HL-60 (cell line): ENCODE measurements at regions not wholly inside any gene's neighbourhood (a gene's known extent, or its start where the extent isn't known, plus 50 kb on each side); places are given as distances from the start of the nearest gene placed in this dataset.

Experiments
- DNase-seq, 2 experiments: peaks; one replicate each; pipeline ENCODE4 v3.0.0-alpha.2; 2010 to 2020; ENCODE audit warnings: low read depth in 1 of 2, low spot score in 1 of 2
- H3K27ac ChIP-seq: fragments of 250-450 bp; sonication (Bioruptor Pico); replicated peaks from 2 replicates; pipeline ENCODE4 v1.5.1; 2020; ENCODE audit warnings: mild to moderate bottlenecking, moderate library complexity
- H3K27me3 ChIP-seq: fragments of 250-450 bp; sonication (Bioruptor Pico); 2 replicates; pipeline ENCODE4 v1.5.1; 2021; ENCODE audit warnings: mild to moderate bottlenecking, moderate library complexity; ENCODE audit not compliant: insufficient read depth, poor library complexity, severe bottlenecking
- H3K4me3 ChIP-seq: replicated peaks from 2 replicates; pipeline ENCODE4 v1.5.1; 2011; ENCODE audit warnings: mild to moderate bottlenecking, control low read depth, low read length; ENCODE audit not compliant: insufficient read depth
- CTCF ChIP-seq: IDR thresholded peaks from one replicate; pipeline ENCODE4 v1.5.1; 2011; ENCODE audit warnings: low read length, control low read depth, inconsistent platforms; ENCODE audit not compliant: insufficient read depth
- GABPA ChIP-seq: IDR thresholded peaks from 2 replicates; pipeline ENCODE4 v1.6.1; 2012; ENCODE audit warnings: low read depth
- POLR2AphosphoS5 ChIP-seq: IDR thresholded peaks from 2 replicates; pipeline ENCODE4 v1.6.1; 2012; ENCODE audit warnings: low read depth
- REST ChIP-seq: IDR thresholded peaks from 2 replicates; pipeline ENCODE4 v1.6.1; 2012; ENCODE audit warnings: low read depth; ENCODE audit not compliant: insufficient replicate concordance
- SPI1 ChIP-seq: IDR thresholded peaks from 2 replicates; pipeline ENCODE4 v1.6.1; 2012; ENCODE audit warnings: low read depth, mild to moderate bottlenecking, borderline replicate concordance

- Histone ChIP-seq H3K27me3 (no peaks in the 10 kb centered on the region), H3K27ac (no peak overlapping the region), H3K4me3 (no peak overlapping the region)
- TF ChIP-seq CTCF (no peak), GABPA (no peak), REST (no peak), SPI1 (no peak), POLR2AphosphoS5 (no peak)
- DNase-seq: no peak
Measured at GRCh38 chr9:2261421-2262103, 246.4 kb downstream of the SMARCA2 start.

GRCh38 chr9:2262386-2263071 is 247.4 kb downstream of the SMARCA2 start:
- Histone ChIP-seq H3K27ac (no peak overlapping the region), H3K27me3 (no peaks in the 10 kb centered on the region), H3K4me3 (no peak overlapping the region)
- no peak for DNase-seq
- no peak for TF ChIP-seq POLR2AphosphoS5
- no peak for TF ChIP-seq CTCF
- TF ChIP-seq GABPA: no peak

- peak overlapping the region; percentile 4; the same call in 1 of the 2 replicates for H3K27ac ChIP-seq
- H3K27me3 ChIP-seq: no peaks in the 10 kb centered on the region
- no peak overlapping the region for H3K4me3 ChIP-seq
- TF ChIP-seq CTCF: no peak
- TF ChIP-seq SPI1: no peak
- TF ChIP-seq REST: no peak
- no peak for TF ChIP-seq POLR2AphosphoS5
- TF ChIP-seq GABPA: no peak
- DNase-seq: no peak
Measured at GRCh38 chr9:2263111-2263510, 248.0 kb downstream of the SMARCA2 start.
